ENCODE measurements at regions not wholly inside any gene's neighbourhood (a gene's known extent, or its start where the extent isn't known, plus 50 kb on each side); places are given as distances from the start of the nearest gene placed in this dataset.
A peak's percentile ranks its signal among the peaks of the same experiment; 100 is the strongest.

DNA sequence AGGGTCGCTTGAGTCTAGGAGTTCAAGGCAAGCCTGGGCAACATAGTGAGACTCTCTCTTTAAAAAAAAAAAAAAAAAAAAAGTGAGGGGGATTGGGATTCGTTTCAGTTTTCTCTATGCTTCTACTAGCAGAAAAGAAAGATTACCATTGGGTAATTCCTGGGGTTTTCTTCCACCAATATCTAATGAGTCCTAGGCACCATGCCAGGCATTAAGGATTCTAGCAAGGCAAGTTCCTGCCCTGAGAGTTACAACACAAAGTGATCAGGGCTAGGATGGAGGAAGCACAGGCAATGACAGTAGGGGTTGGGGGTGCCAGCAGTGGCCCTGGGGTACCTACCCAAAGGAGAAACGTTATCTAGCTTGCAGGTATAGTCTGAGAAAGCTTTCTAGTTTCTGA, 90.8 kb downstream of the PCDH1 start:
- TF ChIP-seq MAX (IDR thresholded peaks at IDR 0.05) (no peak), FOXM1 (IDR thresholded peaks at IDR 0.05; ENCODE audit: borderline replicate concordance, low read depth) (no peak), TCF12 (IDR thresholded peaks at IDR 0.05; ENCODE audit: low read depth) (no peak), YY1 (IDR thresholded peaks at IDR 0.05; ENCODE audit: low read depth) (no peak), CREB1 (IDR thresholded peaks at IDR 0.05; ENCODE audit: low read depth) (no peak), ZBTB7A (IDR thresholded peaks at IDR 0.05; ENCODE audit: low read depth) (no peak), EGR1 (IDR thresholded peaks at IDR 0.05) (no peak), NFIC (IDR thresholded peaks at IDR 0.05) (no peak)
- TF ChIP-seq, protein P1, sequence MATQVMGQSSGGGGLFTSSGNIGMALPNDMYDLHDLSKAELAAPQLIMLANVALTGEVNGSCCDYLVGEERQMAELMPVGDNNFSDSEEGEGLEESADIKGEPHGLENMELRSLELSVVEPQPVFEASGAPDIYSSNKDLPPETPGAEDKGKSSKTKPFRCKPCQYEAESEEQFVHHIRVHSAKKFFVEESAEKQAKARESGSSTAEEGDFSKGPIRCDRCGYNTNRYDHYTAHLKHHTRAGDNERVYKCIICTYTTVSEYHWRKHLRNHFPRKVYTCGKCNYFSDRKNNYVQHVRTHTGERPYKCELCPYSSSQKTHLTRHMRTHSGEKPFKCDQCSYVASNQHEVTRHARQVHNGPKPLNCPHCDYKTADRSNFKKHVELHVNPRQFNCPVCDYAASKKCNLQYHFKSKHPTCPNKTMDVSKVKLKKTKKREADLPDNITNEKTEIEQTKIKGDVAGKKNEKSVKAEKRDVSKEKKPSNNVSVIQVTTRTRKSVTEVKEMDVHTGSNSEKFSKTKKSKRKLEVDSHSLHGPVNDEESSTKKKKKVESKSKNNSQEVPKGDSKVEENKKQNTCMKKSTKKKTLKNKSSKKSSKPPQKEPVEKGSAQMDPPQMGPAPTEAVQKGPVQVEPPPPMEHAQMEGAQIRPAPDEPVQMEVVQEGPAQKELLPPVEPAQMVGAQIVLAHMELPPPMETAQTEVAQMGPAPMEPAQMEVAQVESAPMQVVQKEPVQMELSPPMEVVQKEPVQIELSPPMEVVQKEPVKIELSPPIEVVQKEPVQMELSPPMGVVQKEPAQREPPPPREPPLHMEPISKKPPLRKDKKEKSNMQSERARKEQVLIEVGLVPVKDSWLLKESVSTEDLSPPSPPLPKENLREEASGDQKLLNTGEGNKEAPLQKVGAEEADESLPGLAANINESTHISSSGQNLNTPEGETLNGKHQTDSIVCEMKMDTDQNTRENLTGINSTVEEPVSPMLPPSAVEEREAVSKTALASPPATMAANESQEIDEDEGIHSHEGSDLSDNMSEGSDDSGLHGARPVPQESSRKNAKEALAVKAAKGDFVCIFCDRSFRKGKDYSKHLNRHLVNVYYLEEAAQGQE (IDR thresholded peaks at IDR 0.05; ENCODE audit: low read depth) = no peak
- TF ChIP-seq, protein P2, sequence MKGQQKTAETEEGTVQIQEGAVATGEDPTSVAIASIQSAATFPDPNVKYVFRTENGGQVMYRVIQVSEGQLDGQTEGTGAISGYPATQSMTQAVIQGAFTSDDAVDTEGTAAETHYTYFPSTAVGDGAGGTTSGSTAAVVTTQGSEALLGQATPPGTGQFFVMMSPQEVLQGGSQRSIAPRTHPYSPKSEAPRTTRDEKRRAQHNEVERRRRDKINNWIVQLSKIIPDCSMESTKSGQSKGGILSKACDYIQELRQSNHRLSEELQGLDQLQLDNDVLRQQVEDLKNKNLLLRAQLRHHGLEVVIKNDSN (IDR thresholded peaks at IDR 0.05) = no peak

DNA sequence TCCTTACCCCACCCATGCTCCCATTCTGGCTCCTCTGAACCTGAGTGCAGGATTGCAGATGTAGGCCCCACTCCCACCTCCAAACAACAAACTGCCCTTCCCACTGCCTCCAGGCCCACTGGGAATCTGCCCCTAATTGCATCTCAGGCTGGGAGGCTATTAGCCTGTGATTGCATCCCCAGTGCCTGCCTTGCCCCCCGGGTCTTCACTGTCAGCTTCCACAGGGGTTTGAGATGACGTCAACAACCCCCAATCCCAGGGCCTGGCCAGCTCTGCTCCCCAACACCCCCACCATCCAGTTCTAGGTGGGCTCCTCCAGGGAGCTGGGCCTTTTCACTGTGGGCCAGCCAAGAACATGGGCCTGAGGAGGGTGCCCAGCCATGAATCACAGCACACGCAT, 91.5 kb downstream of the PCDH1 start:
- TF ChIP-seq TCF12 (IDR thresholded peaks at IDR 0.05; ENCODE audit: low read depth) = no peak

DNA sequence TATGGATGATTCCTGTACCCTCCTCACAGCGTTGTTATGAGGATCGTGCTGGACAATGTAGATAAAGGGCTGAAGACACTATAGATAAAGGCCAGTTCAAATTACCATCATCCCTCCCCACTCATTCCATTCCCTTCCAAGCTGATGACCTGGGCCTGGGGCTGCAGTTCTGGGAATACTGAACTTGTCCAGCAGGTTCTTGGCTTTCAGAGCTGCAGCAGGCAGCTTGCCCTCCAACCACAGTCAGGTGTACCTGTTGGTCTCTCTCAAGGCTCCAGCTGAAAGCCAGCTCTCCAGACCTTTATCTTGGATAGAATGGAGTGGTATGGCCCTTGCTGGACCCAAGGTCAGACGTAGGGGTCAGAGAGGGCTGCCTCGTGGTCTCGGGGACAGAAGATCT, 92.5 kb downstream of the PCDH1 start:
- TF ChIP-seq YY1 (IDR thresholded peaks at IDR 0.05; ENCODE audit: low read depth) = no peak
- TF ChIP-seq TAF1 (IDR thresholded peaks at IDR 0.05; ENCODE audit: low read depth) = no peak
- no peak for TF ChIP-seq EGR1 (IDR thresholded peaks at IDR 0.05)
- no peak for TF ChIP-seq CREB1 (IDR thresholded peaks at IDR 0.05; ENCODE audit: low read depth)
- no peak for TF ChIP-seq TCF12 (IDR thresholded peaks at IDR 0.05; ENCODE audit: low read depth)
- no peak for TF ChIP-seq RAD21 (IDR thresholded peaks at IDR 0.05; ENCODE audit: low read depth)
- no peak for TF ChIP-seq ZBTB7A (IDR thresholded peaks at IDR 0.05; ENCODE audit: low read depth)
- no peak for TF ChIP-seq NFIC (IDR thresholded peaks at IDR 0.05)
- TF ChIP-seq FOXM1 (IDR thresholded peaks at IDR 0.05; ENCODE audit: borderline replicate concordance, low read depth) = no peak
- no peak for TF ChIP-seq MAX (IDR thresholded peaks at IDR 0.05)

DNA sequence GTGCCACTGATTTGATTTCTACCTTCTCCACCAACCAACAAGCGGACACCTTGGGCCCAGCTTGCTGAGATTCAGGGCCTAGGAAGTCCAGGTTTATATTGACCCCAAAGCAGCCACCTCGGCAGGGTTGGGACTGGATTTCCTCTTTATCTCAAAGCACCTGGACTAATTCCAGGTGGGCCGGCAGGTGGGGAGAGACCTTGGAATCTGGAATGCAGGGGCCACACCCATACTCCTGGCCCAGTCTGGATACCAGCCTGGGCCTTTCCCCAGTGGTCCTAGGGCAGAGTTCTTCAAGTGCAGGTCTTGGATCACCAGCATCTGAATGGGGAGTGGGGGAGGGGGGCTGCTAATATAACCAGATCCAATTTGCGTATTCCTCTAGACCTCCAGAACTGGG, 93.1 kb downstream of the PCDH1 start:
- TF ChIP-seq RAD21 (IDR thresholded peaks at IDR 0.05; ENCODE audit: low read depth) (no peak), TEAD4 (IDR thresholded peaks at IDR 0.05) (peak; percentile 30; the same call in 1 of the 2 replicates), NFIC (IDR thresholded peaks at IDR 0.05) (0 out of 2 replicates have a peak, but pooled peaks have one; percentile 16), ZBTB7A (IDR thresholded peaks at IDR 0.05; ENCODE audit: low read depth) (no peak), YY1 (IDR thresholded peaks at IDR 0.05; ENCODE audit: low read depth) (no peak)

- no peak for TF ChIP-seq RAD21 (IDR thresholded peaks at IDR 0.05; ENCODE audit: low read depth)
- TF ChIP-seq ZBTB7A (IDR thresholded peaks at IDR 0.05; ENCODE audit: low read depth) = no peak
- no peak for TF ChIP-seq TAF1 (IDR thresholded peaks at IDR 0.05; ENCODE audit: low read depth)
Observed at GRCh38 chr5:141784529-141784928, 93.7 kb downstream of the PCDH1 start.

DNA sequence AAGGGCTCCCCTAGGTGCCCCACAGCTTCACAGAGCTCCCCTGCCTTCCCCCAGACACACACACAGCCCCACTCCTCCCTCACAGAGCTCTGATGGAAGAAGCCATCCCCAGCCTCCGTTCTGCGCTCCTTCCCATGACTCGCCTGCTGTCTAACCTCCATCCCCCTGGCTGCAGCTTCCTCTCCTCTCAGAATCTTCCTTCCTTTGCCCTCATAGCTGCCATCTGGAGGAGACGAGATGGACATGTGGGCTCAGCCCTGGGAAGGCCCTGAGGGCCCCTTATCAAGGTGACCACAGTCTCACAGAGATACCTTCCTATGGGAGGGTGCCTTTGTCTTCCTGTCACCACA, 94.3 kb downstream of the PCDH1 start:
- no peak for TF ChIP-seq RAD21 (IDR thresholded peaks at IDR 0.05; ENCODE audit: low read depth)
- no peak for TF ChIP-seq MAX (IDR thresholded peaks at IDR 0.05)
- no peak for TF ChIP-seq TCF12 (IDR thresholded peaks at IDR 0.05; ENCODE audit: low read depth)
- TF ChIP-seq FOXM1 (IDR thresholded peaks at IDR 0.05; ENCODE audit: borderline replicate concordance, low read depth) = no peak
- TF ChIP-seq YY1 (IDR thresholded peaks at IDR 0.05; ENCODE audit: low read depth) = no peak
- TF ChIP-seq EP300 (IDR thresholded peaks at IDR 0.05; ENCODE audit: borderline replicate concordance) = no peak
- TF ChIP-seq, protein P2 (IDR thresholded peaks at IDR 0.05) = no peak
- no peak for TF ChIP-seq CEBPB (IDR thresholded peaks at IDR 0.05)
- no peak for TF ChIP-seq TAF1 (IDR thresholded peaks at IDR 0.05; ENCODE audit: low read depth)
- no peak for TF ChIP-seq ZBTB7A (IDR thresholded peaks at IDR 0.05; ENCODE audit: low read depth)
- TF ChIP-seq EGR1 (IDR thresholded peaks at IDR 0.05) = no peak
- TF ChIP-seq, protein P1 (IDR thresholded peaks at IDR 0.05; ENCODE audit: low read depth) = no peak
- TF ChIP-seq TEAD4 (IDR thresholded peaks at IDR 0.05) = no peak
- TF ChIP-seq NFIC (IDR thresholded peaks at IDR 0.05) = no peak
- no peak for TF ChIP-seq CREB1 (IDR thresholded peaks at IDR 0.05; ENCODE audit: low read depth)

Measured in Ishikawa (cell line).